GM18511 (cell line): ENCODE measurements at regions not wholly inside any gene's neighbourhood (a gene's known extent, or its start where the extent isn't known, plus 50 kb on each side); places are given as distances from the start of the nearest gene placed in this dataset.
"Not testable (repeated sequence)": the region's sequence is repeated elsewhere in the genome, so short reads cannot be mapped to it uniquely, and the experiment has no call there.

Source experiments
- ATAC-seq: cut with Tn5 transposase; IDR thresholded peaks from one replicate; pipeline ENCODE4 v1.9.1; 2021; ENCODE audit warnings: mild to moderate bottlenecking, moderate library complexity; ENCODE audit not compliant: unreplicated experiment

GRCh38 chr6:85135376-85136094 lies 314.3 kb upstream of the NT5E start:
- no peak for ATAC-seq

DNA sequence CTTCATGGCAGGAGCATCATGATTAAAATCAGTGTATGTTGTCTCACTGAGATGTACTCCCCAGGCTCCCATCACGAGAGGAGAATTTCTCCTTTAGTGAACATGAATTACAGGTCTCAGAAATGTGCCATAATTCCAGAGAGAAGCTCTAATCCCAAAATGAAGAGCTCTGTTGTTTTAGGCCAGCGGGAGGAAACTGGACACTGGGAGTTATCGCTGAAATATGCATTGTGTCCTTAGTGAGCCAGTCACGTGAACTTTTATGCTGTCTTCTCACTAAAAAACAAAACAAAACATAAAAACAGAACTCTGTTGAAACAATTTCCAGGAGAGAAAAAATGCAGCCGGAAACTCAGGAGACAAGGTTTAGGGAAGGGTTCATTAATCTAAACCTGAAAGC lies 315.7 kb upstream of the NT5E start:
- ATAC-seq = no peak

DNA sequence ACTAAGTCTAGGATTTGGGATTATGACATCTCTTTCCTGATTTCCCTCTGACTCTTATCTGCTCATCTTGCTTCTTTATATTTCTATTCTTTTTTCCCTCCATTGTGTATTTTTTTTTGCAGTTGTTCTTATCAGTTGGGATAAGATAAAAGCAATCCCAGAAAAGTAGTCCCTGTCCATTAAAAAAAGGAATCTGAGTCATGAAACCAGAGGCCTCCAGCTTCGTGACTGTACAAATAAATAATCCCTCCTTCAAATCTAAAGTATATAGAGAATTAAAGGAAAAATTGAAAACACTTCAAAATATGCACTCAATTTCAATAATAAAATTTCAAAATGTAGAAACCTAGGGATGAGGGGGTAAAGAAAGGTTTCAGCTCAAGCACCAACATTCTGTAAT lies 317.8 kb upstream of the NT5E start:
- no peak for ATAC-seq

GRCh38 chr6:85130743-85131142 lies 319.1 kb upstream of the NT5E start:
- ATAC-seq = no peak

- ATAC-seq = no peak
Observed at GRCh38 chr6:85129881-85130280, 320.0 kb upstream of the NT5E start.

DNA sequence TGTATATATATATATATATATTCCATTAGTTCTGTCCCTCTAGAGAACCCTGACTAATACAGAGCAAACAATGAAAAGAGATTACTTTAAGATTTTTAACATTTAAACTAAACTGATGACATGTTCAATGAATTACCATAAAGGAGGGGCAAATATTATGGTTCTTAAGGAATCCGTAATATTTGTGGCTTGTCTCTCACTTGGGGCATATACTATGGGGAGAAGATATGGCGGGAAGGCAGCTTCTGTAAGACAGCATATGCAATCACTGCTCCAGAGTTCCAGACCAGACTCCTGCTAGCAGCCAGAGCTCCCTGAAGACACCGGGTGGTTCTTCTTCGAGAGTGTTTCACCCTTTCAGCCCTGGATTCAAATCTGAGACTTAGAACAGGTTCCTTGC lies 321.1 kb upstream of the NT5E start:
- no peak for ATAC-seq

DNA sequence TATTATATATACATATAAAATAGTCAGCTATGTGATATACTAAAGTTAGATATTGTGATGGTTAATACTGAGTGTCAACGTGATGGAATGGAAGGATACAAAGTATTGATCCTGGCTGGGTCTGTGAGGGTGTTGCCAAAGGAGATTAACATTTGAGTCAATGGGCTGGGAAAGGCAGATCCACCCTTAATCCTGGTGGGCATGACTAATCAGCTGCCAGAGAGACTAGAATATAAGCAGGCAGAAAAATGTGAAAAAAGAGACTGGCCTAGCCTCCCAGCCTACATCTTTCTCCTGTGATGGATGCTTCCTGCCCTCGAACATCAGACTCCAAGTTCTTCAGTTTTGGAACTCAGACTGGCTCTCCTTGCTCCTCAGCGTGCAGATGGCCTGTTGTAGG lies 321.6 kb upstream of the NT5E start:
- not testable (repeated sequence) for ATAC-seq

DNA sequence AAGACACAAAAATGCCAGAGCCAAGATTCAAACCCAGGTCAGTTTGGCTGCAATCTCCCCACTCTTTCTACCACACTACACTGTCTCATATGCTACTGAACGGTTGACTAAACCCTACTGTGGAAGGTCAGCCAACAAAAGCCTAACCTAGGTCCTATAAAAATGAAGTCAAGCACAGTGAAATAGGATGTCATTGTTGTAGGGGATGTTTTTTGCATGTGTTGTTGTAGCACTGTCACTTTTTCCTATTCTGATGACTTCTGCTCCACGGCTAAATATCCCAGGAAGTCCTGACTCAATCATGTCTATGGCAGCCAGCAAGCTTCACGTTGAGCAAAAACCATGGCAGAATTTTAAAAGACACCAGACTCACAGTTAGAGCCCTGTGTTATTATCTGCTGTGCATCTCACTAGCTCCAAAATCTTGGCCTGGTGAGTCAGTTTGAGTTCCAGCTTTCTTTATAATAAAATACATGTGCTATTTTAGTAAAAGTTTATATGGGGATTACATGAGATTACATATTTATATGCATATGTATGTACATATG lies 322.1 kb upstream of the NT5E start:
- ATAC-seq = no peak

GRCh38 chr6:85127168-85127498 lies 322.8 kb upstream of the NT5E start:
- no peak for ATAC-seq

DNA sequence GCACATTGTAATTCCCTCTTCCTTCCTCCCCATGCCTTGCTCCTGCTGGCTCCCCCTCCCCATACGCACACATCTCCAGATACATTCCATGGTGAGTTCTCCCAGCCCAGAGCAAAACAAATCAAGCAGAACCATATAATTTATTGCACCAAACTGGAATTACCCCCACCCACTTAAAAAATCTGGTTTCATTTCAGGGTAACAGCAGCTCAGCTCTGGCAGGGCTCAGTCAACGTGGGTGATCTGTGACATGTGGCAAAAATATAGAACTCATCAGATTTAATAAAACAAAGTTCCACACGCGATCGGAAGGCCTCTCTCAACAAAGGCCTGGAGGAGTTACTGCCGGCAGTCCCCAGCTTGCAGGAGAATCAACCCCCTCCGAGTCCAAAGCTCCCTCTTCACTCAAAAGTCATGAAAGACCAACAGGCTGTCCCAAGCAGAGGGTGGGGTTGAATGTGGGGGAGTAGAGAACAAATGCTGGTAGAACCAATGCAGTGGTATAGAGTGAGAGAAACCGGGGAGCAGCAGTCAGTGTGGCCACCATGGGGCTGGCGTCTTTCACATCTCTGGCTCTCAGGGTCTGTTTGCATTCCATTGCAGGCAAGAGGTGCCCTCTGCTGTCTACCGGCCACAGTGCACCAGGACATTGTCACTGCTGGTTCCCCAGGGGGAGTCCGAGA lies 323.3 kb upstream of the NT5E start:
- ATAC-seq = peak; percentile 65

DNA sequence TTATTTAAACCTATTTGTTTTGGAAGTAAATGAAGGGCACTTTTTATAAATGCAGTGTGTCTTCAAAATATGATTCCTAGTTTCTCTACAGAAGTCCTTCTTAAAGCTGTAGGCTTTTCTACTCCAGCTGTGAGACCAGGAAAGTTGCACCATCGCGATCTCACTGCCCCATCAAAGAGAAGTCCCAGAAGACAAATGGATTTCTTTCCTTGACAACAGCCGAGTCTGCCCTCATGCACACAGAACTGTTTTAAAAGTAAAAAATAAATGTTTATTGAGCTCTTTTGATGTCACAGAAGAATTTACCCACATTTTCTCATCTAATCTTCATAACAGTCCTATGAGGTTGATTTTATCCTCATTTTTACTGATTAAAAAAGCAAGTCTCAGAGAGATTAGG lies 324.4 kb upstream of the NT5E start:
- no peak for ATAC-seq

- no peak for ATAC-seq
Observed at GRCh38 chr6:85124472-85125354, 325.2 kb upstream of the NT5E start.

DNA sequence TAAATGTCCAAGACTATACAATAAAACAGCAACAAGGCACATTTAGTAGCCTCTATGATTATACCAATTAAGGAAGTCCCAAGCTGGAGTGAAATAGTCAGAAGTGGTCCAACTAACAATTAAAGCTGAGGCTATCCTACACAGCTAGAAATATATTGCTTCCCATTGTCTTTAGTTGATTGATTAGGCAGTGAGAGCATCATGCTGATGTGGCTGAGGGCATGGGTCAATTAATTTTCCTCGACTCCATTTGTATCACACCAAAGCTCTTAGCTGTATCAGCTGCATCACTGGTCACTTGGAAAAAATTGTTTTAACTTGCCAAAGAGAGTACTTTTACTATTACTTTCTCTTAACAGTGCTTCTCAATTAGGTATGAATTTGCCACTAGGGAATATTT lies 328.7 kb upstream of the NT5E start:
- no peak for ATAC-seq

DNA sequence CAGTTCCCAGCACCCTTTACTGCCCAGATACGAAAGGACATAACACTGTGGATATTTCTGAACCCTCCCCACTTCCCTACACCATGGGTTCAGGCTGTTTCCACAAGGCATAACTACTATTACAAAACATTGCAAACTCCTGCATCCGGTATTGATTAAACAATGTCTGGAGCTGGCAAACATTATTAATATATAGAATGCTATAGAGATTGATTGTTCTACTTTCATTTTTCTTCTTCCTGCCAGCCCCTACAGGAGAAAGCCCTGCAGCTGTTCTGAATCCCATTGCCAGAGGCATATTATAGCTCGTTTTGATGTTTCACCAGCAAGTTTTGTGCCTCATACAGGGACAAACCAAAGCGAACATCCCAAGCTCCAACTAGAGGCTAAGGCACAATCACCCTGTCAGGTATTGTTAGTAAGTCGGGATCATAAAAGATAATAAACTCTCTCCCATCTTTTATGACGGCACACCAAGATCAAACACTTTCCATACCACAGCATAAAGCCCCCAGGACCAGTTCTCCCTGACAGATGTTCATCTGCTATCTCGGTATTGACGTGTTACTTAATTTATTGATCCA lies 331.1 kb upstream of the NT5E start:
- ATAC-seq = no peak

DNA sequence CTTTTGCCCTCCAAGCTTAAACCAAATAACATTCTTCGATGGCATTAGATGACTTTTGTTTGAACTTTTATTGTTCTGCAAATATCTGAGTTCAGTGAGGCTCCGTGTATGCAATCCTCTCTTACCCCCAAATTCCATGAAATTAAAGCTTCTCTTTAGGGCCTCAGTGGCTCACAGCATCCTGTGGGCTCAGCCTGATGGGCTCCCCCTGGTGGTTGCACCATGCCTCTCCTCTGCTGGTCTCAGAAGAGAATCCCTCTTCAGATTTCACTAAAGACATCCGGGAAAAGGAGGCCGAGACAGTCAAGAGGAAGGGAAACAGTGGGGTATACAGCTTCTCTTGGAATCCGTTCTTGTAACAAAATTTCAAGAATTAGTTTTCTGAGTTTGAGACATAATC lies 331.6 kb upstream of the NT5E start:
- ATAC-seq = no peak

DNA sequence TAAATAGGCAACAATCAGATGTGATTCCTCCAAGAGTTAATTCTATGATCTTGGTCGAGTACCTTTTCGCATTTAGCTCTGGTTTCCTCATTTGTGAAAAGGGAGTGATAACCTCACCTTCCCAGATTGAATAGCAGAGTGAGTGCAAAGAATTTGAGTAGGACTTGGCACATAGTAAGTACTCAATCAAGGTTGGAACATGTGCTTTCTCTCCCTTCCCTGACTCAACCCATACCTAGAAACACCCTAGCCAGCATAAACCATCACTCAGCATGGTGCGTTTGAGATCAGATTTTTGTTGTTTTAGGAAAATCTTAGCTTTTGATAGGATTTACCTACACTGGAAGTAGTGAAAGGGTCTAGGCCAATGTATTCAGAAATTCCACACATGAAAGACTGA lies 333.4 kb upstream of the NT5E start:
- no peak for ATAC-seq

GRCh38 chr6:85115876-85116275 lies 334.0 kb upstream of the NT5E start:
- ATAC-seq = no peak

GRCh38 chr6:85115376-85115775 lies 334.5 kb upstream of the NT5E start:
- ATAC-seq = no peak

DNA sequence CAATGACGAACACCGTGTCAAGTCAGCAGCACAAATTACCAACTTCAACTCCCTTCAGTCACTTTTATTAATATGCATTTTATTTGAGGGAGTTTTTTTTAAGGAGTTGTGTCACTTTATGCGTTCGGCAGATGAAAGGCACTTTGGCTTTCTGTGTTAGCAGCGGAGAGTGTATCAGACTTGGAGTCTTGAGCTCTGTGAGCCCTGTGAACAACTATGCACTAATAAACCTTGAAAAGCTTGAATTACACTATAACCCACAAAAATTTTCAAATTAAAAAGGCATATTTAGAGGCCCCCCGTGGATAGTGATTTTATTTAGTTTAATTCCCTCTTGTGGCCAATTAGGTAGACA lies 335.3 kb upstream of the NT5E start:
- no peak for ATAC-seq

DNA sequence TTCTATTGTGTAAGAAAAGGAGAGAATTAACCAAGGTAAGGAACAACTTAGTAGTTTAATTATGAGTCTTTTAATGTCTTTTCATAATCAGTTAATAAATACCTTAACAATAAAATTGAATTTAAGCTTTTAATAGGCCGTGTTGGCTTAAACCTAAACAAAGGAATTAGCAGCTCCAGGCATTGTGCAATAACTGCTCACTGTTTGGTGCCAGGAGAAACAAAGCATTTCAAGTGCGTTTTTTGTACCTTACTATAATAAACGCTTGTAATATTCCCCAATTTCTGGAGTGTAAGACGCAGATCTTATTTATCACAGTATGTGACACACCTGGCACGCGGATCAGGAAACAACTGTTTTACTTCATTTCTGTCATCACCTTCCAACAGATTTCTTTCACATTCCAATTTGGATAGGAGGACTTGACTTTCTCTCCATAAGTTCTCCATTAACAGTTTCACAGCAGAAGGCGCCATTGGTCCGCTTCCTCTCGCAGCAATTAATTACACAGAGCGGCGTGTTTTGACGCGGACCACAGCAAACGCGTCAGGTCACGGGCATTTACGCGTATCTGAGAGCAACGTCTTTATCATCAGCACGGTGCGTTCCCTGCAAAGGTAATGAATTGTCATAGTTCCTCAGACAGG lies 335.8 kb upstream of the NT5E start:
- no peak for ATAC-seq

GRCh38 chr6:85112540-85112939 lies 337.3 kb upstream of the NT5E start:
- no peak for ATAC-seq
